Amygdala (tissue), 56 donors: ENCODE measurements at regions not wholly inside any gene's neighbourhood (a gene's known extent, or its start where the extent isn't known, plus 50 kb on each side); places are given as distances from the start of the nearest gene placed in this dataset.
"Not testable (repeated sequence)": the region's sequence is repeated elsewhere in the genome, so short reads cannot be mapped to it uniquely, and the experiment has no call there.

Experiments used
- DNase-seq, 56 donors: peaks; one replicate each; lab custom pipeline; 2025; lab: John Stamatoyannopoulos, UW

DNA sequence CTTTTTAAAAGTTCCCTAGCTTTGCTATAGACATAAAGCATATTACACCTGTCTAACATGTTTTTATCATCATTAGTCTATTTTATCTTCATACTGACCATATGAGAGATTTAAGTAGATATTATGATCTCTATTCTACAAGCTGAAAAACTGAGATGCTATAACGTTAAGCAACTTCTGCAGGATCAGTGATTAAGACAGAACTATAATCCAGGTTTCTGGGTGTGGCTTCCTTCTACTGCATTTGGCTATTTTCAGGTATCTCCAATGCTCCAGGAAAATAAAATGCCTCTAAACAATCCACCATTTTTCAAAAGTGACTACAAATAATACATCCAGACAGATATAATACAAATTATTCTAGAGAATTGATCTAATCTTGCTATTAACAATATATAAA, 53.4 kb downstream of the RGS2 start:
- no peak for DNase-seq

DNA sequence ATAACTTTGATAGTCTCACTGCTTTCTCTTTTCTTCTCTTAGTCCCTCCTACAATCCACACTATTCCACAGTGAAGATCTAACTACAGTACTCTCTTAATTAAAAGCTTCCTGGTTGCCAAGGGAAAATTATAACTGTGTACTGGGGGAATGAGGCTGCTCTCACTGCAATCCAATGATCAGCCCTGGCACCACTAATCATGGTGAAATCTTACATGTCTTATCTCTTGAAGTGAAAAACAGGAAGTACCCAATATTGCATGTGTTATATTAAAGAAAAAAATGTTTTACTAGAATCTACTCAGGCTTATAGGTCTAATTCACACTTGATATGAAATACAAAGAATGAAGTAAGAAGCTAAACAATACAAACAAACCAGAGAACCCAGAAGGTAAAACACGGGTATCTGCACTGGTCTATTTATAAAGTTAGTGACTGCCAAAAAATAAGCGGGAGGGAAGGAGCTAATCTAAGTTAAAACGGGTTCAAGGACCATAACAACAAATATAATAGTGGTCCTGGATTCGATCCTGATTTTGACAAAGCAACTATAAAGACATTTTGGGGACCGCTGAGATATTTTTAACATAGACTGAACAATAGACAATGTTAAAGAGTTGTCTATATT, 57.5 kb downstream of the RGS2 start:
- DNase-seq = no peak

- DNase-seq = no peak
Measured at GRCh38 chr1:192867180-192867579, 58.3 kb downstream of the RGS2 start.

DNA sequence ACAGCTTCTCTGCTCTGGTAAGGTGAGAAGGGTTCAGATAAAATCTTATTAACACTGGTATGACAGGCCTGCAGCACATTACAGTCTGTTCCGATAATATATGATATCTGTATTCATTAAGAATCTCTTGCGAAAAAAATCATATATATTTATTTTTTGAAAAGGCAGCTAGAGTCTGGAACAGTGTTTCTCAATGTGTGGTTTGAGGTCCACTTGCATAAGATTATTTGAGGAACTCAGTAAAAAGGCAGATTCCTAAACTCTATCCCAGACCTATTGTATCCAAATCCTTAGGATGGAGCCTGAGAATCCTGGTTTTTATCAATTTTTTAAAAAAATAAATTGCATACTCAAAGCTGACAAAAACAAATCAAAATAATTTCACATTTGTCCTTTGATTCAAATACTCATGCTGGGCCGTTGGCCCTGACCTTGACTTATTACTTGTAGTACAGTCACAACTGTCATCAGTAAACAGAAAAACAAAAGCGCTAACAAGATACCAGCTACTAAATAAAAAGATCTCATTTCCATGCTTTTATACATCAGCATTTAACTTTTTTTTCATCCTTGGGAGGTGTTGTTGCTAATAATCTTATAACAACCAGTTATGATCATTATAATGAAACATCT, 60.6 kb downstream of the RGS2 start:
- DNase-seq = no peak

GRCh38 chr1:192872010-192872409, 63.2 kb downstream of the RGS2 start:
- DNase-seq = no peak

DNA sequence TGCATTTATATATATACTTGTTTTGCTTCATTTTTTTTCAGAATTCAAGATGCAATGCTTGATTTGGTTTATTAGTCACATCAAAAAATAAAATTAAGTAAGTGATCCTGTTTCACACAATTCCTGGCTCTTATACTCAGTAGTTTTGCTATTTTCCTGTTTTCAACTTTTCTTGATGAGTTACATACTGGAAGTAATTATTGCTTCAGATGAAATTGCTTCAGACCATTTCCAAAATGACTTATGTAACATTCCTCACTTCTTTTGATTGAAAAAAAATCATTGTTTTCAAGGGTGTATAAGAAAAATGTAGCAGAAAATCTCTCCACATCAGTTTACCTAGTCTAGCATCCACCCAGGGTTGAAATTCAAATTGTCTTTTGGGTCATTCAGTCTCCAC, 65.0 kb downstream of the RGS2 start:
- DNase-seq = no peak

- DNase-seq = no peak
Measured at GRCh38 chr1:192876633-192877032, 67.8 kb downstream of the RGS2 start.

- no peak for DNase-seq
Measured at GRCh38 chr1:192877283-192877886, 68.5 kb downstream of the RGS2 start.

GRCh38 chr1:192878249-192878648, 69.4 kb downstream of the RGS2 start:
- DNase-seq = no peak

DNA sequence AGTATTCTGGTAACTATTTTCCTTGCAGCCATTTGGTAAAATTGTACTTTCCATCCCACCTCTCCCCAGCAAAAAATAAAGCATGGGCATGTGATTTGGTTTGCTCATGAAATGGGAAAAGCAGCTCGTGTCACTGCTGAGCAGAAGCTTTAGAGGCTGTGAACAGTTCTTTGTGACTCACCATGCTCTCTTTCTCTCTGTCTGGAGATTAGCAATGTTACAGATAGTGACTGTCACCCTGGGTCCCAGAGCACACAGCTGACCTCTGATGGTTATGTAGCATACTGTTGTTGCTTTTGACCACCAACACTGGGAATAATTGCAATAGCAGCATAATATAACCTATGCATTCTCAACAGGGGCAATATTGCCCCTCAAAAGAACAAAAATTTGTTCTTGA, 70.6 kb downstream of the RGS2 start:
- DNase-seq = no peak

- no peak for DNase-seq
Measured at GRCh38 chr1:192880231-192880630, 71.4 kb downstream of the RGS2 start.

DNA sequence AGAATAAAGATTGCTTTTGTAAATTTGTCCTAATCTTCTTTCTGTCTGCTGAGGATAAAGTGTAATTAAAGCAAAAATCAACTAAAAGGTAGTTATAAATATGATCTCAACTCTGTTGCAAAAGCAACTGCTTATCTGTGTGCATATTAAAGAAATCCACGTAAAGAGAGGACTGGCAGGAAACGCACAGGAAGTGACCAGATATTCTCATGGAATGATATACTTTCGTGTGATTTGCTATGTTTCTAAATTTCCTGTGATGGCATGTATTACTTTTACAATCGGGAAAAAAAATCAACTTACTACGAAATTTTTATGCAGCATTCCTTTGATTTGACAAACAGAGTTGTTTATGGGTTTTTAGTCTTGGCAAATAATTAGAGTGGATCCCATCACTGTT, 75.4 kb downstream of the RGS2 start:
- no peak for DNase-seq

GRCh38 chr1:192885387-192885786, 76.5 kb downstream of the RGS2 start:
- DNase-seq = not testable (repeated sequence)

GRCh38 chr1:192887426-192887825, 78.6 kb downstream of the RGS2 start:
- no peak for DNase-seq

DNA sequence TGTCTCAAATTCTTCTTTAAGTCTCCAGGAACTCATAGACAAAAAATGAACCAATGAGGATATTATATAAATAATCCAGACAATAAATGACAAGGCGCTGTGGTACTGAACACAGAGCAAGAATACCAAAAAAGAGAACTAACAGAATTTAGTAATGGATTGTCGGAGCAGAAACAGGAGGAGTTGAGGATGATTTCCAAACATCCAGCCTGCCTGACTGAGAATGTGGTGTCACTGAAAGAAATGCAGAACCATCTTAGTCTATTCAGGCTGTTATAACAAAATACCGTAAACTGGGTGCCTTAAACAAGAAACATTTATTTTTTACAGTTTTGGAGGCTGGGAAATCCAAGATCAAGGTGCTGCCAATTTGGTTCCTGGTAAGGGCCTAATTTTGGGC, 79.7 kb downstream of the RGS2 start:
- DNase-seq = no peak

DNA sequence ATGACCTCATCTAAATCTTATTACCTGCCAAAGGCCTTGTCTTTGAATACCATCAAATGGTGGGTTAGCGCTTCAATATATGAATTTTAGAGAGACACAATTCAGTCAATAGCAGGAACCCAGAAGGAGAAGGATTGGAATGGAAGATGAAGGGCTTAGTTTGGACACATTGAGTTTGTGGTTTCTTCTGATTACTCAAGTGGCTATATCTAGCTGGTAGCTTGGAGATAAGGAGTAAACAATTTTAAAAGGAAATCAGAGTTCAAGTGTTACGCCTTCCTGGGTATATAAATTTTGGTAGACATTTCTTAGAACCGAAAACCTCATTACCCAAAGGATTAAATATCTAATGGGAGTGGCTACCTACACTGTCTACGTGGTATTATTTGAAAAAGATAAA, 80.2 kb downstream of the RGS2 start:
- DNase-seq = no peak

DNA sequence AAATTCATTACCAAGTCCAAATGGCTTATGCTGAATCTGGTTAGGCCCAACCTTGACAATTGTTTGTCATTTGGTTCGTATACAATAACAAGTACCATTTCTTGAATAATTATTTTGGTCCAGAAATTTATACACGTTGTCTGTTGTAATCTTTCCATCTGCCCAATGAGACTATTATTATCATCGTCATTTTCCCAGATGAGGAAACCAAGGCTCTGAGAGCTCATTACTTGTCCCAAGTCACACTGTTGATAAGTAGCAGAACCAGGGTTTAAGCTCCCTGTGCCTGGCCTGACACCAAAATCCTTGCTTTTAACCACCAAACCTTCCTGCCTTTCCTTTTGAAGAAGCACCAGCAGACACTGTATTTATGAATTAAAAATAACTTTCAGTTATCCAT, 81.3 kb downstream of the RGS2 start:
- DNase-seq = no peak

GRCh38 chr1:192892934-192893333, 84.1 kb downstream of the RGS2 start:
- no peak for DNase-seq

DNA sequence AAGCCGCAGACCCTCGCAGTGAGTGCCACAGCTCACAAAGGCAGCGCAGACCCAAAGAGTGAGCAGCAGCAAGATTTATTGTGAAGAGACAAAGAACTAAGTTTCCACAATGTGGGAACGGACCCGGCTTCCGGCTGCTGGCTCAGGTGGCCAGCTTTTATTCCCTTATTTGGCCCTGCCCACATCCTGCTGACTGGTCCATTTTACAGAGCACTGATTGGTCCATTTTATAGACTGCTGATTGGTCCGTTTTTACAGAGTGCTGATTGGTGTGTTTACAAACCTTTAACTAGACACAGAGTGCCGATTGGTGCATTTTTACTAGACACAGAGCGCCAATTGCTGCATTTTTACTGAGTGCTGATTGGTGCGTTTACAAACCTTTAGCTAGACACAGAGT, 86.6 kb downstream of the RGS2 start:
- DNase-seq = not testable (repeated sequence)

DNA sequence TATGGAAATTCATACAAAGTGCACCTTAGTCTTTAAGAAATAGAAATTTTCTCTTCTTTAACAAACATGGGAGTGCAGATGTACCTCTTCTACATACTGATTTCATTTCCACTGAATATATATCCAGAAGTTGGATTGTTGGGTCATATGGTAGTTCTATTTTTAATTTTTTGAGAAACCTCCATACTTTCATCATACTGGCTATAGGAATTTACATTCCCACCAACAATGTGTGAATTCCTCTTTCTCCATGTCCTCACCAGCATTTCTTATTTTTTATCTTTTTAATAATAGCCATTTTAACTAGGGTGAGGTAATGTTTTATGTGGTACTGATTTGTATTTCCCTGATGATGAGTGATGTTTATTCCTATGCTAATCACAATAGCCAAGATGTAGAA, 87.5 kb downstream of the RGS2 start:
- no peak for DNase-seq

- DNase-seq = no peak
Measured at GRCh38 chr1:192901500-192901899, 92.7 kb downstream of the RGS2 start.

DNA sequence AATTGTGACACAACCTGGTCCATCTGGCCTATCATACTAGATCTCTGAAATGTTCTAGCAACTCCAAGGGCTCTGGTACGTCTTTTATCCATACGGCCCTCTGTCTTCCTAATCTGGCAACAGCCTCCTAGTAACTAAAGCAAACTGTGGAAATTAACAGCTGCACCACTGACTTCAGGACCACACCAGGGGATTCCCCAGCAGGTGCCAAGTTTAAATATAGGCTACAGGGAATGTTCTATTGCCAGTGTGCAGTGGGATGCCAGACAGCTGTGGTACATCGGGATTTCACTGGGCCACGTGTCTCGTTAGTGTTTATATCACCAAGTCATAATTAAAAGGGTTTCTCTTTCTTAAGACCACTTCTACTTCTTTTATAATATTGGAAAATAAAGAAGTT, 94.3 kb downstream of the RGS2 start:
- no peak for DNase-seq
